Activated T-helper 1 cell treated with anti-CD3 and anti-CD28 coated beads, Interleukin-12 subunit alpha, Interleukin-12 subunit beta, Interleukin-2, Interleukin-4 antibody, amounts not matched to agents 30 ng/mL and 10 ng/mL and 1 ng/mL, durations not matched to agents 14 hours and 24 hours and 36 hours (primary cell): ENCODE measurements at regions not wholly inside any gene's neighbourhood (a gene's known extent, or its start where the extent isn't known, plus 50 kb on each side); places are given as distances from the start of the nearest gene placed in this dataset.

Experiments
- DNase-seq: peaks from one replicate; pipeline ENCODE4 v3.0.0; 2021; ENCODE audit warnings: low spot score
- H3K27ac Mint-ChIP-seq: one replicate; pipeline ENCODE4 v1.8.0; 2021; ENCODE audit warnings: mild to moderate bottlenecking, mixed read lengths
- H3K27me3 Mint-ChIP-seq: one replicate; pipeline ENCODE4 v1.8.0; 2022; ENCODE audit warnings: mild to moderate bottlenecking, moderate library complexity, mixed read lengths; ENCODE audit not compliant: insufficient read depth
- H3K36me3 Mint-ChIP-seq: one replicate; pipeline ENCODE4 v1.8.0; 2021; ENCODE audit warnings: low read depth, mixed read lengths
- H3K4me1 Mint-ChIP-seq: one replicate; pipeline ENCODE4 v1.8.0; 2021; ENCODE audit warnings: low read depth, mixed read lengths
- H3K4me3 Mint-ChIP-seq: one replicate; pipeline ENCODE4 v1.8.0; 2021; ENCODE audit warnings: mild to moderate bottlenecking, moderate library complexity, mixed read lengths
- H3K9me3 Mint-ChIP-seq: one replicate; pipeline ENCODE4 v1.8.0; 2021; ENCODE audit warnings: mixed read lengths
- intact Hi-C: fragments of 100-400 bp; cut with micrococcal nuclease; formaldehyde crosslinking; loops from one replicate; pipeline ENCODE4 v1.15.1; 2024

DNA sequence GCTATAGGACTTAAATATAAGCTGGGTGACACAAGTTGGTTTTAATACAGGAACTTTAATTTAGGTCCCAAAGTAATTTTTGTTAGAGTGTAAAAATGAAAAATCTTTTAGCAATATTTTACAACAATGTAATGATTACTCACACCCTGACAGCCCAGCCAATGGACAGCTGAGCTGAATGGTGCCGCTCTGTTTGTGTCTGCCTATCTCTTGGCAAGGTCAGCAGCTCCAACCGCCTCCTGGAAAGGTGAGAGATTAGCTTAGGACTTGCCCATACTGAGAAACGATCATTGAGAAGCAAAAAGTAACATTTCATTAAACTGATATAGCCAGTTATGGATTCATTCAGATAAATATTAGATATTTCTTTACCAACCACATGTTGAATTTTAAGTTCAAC, 463.6 kb upstream of the CD180 start:
- Mint-ChIP-seq H3K27me3 (no peaks in the 10 kb centered on the region), H3K4me3 (no peak overlapping the region), H3K36me3 (no peaks in the 10 kb centered on the region), H3K9me3 (peaks cover 4% of the 10 kb centered on the region), H3K27ac (no peak overlapping the region), H3K4me1 (no peaks in the 10 kb centered on the region)
- DNase-seq: no peak
- intact Hi-C loops: no loop called here

GRCh38 chr5:67659288-67659687, 462.7 kb upstream of the CD180 start:
- H3K4me1 Mint-ChIP-seq: no peaks in the 10 kb centered on the region
- intact Hi-C loops: no loop called here
- DNase-seq: no peak
- no peak overlapping the region for H3K27ac Mint-ChIP-seq
- H3K27me3 Mint-ChIP-seq: no peaks in the 10 kb centered on the region
- H3K36me3 Mint-ChIP-seq: no peaks in the 10 kb centered on the region
- no peak overlapping the region for H3K4me3 Mint-ChIP-seq
- H3K9me3 Mint-ChIP-seq: peaks cover 4% of the 10 kb centered on the region

DNA sequence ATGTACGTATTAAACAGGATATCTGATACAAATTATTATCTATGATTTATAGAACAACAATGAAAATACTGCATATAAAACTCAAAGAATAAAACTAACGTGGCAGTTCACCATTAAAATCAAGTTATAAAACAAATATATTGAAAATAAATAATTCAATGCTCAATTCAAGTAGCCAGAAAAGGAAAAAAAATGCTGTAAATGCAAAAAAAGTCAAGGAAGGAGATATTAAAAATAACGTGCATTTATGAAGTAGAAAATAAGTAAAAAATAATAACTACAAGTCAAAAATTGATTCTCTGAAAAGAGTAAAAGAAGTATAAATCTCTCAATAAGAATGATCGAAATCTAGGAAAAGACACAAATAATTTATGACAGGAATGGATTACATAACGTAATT, 460.5 kb upstream of the CD180 start:
- Mint-ChIP-seq H3K27ac (no peak overlapping the region), H3K4me3 (no peak overlapping the region), H3K27me3 (peaks cover 2% of the 10 kb centered on the region), H3K4me1 (no peaks in the 10 kb centered on the region), H3K36me3 (no peaks in the 10 kb centered on the region), H3K9me3 (no peaks in the 10 kb centered on the region)
- DNase-seq: no peak
- intact Hi-C loops: no loop called here

DNA sequence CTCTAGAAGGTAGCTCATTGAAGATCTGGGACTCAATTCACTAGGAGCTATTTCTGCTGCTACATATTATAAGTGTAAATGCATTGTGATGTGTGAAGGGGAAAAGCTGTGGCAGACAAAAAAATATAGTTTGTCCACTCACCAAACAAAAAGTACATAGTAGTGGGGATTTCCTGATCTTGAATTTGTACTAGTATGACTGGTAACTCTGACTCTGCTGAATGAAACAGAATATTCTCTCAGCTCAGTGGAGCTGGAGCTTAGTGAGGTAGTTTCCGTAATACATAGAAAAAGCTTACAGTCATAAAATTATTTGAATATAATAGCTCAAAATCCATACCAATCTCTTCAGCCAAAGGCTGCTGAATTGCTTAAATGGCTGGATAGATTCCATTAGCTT, 455.6 kb upstream of the CD180 start:
- H3K27me3 Mint-ChIP-seq: peaks cover 2% of the 10 kb centered on the region
- no peak for DNase-seq
- intact Hi-C loops: no loop called here
- no peak overlapping the region for H3K27ac Mint-ChIP-seq
- H3K4me1 Mint-ChIP-seq: no peaks in the 10 kb centered on the region
- H3K36me3 Mint-ChIP-seq: no peaks in the 10 kb centered on the region
- H3K4me3 Mint-ChIP-seq: no peak overlapping the region
- H3K9me3 Mint-ChIP-seq: no peaks in the 10 kb centered on the region

DNA sequence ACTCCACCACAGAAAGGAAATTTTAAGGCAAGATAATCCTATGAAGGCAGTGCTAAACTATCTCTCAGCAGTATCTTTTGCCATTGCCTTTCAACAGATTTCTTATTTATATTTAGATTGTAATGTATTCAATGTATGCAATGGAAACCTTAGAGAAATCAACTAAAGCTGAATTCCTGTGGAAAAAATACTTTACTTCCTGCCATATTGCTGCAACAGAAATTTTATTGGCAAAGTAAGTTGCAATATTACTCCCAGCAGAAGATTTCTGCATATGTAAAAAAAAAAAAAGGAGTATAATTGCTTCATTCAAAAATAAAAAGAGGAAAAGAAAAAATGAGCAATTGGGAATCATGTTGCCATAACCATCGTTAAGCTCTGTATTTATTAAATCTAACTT, 454.6 kb upstream of the CD180 start:
- H3K4me1 Mint-ChIP-seq: no peaks in the 10 kb centered on the region
- H3K4me3 Mint-ChIP-seq: no peak overlapping the region
- H3K36me3 Mint-ChIP-seq: no peaks in the 10 kb centered on the region
- no peak for DNase-seq
- no peak overlapping the region for H3K27ac Mint-ChIP-seq
- intact Hi-C loops: no loop called here
- H3K27me3 Mint-ChIP-seq: peaks cover 2% of the 10 kb centered on the region
- H3K9me3 Mint-ChIP-seq: no peaks in the 10 kb centered on the region

DNA sequence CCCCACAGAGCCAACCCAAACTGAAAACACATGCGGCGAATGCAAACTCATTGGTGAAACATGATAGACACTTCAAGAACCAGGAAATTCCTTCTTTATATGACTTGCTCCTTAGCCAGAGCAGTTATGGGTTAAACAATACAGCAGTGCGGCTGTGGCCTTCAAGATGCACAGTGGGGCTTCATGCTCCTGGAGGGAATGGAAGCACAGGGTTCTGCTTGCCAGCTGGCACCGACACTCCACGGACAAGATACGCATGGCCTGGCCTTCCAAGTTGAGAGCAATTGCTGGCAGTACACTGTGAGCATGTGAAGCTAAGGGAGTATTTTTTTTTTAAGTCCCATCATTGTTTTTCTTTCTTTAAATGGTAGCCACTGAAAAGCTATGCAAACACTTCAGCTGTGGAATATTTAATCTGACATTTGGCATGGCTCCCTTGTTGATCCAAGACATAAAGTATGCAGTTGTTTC, 451.6 kb upstream of the CD180 start:
- Mint-ChIP-seq H3K9me3 (peaks cover 3% of the 10 kb centered on the region), H3K4me3 (no peak overlapping the region), H3K36me3 (no peaks in the 10 kb centered on the region), H3K27ac (no peak overlapping the region), H3K27me3 (no peaks in the 10 kb centered on the region), H3K4me1 (no peaks in the 10 kb centered on the region)
- intact Hi-C loops: no loop called here
- DNase-seq: no peak

DNA sequence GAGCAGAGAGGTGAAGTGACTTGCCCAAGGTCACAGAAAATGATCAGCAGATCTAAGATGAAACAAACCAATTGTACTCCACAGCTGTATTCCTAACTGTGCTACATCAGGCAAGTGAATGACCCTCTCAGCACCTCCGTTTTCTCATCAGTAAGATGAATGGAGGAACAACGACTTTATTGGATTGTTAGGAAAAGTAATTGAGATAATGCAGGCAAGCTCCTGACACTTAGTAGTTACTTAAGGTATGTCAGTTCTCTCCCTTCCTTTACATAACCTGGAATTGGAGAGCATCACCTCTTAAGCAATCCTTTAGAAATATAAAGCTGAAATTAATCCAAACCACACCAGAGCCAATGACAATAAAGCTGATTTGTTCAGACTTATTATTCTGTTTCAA, 451.2 kb upstream of the CD180 start:
- no peaks in the 10 kb centered on the region for H3K27me3 Mint-ChIP-seq
- no peak overlapping the region for H3K27ac Mint-ChIP-seq
- H3K9me3 Mint-ChIP-seq: peaks cover 3% of the 10 kb centered on the region
- H3K4me1 Mint-ChIP-seq: no peaks in the 10 kb centered on the region
- DNase-seq: no peak
- no peaks in the 10 kb centered on the region for H3K36me3 Mint-ChIP-seq
- no peak overlapping the region for H3K4me3 Mint-ChIP-seq
- intact Hi-C loops: no loop called here

GRCh38 chr5:67644221-67644920, 447.8 kb upstream of the CD180 start:
- no peaks in the 10 kb centered on the region for H3K4me1 Mint-ChIP-seq
- no peaks in the 10 kb centered on the region for H3K36me3 Mint-ChIP-seq
- no peak overlapping the region for H3K4me3 Mint-ChIP-seq
- H3K27ac Mint-ChIP-seq: no peak overlapping the region
- peaks cover 3% of the 10 kb centered on the region for H3K9me3 Mint-ChIP-seq
- no peaks in the 10 kb centered on the region for H3K27me3 Mint-ChIP-seq
- no peak for DNase-seq
- intact Hi-C loops: no loop called here

GRCh38 chr5:67643536-67643935, 446.9 kb upstream of the CD180 start:
- H3K36me3 Mint-ChIP-seq: no peaks in the 10 kb centered on the region
- intact Hi-C loops: no loop called here
- H3K27ac Mint-ChIP-seq: no peak overlapping the region
- H3K4me3 Mint-ChIP-seq: no peak overlapping the region
- peaks cover 3% of the 10 kb centered on the region for H3K9me3 Mint-ChIP-seq
- no peak for DNase-seq
- H3K4me1 Mint-ChIP-seq: no peaks in the 10 kb centered on the region
- no peaks in the 10 kb centered on the region for H3K27me3 Mint-ChIP-seq

GRCh38 chr5:67639976-67640375, 443.4 kb upstream of the CD180 start:
- Mint-ChIP-seq H3K36me3 (no peaks in the 10 kb centered on the region), H3K9me3 (peaks cover 4% of the 10 kb centered on the region), H3K4me1 (no peaks in the 10 kb centered on the region), H3K27me3 (no peaks in the 10 kb centered on the region), H3K4me3 (no peak overlapping the region), H3K27ac (no peak overlapping the region)
- intact Hi-C loops: no loop called here
- no peak for DNase-seq

DNA sequence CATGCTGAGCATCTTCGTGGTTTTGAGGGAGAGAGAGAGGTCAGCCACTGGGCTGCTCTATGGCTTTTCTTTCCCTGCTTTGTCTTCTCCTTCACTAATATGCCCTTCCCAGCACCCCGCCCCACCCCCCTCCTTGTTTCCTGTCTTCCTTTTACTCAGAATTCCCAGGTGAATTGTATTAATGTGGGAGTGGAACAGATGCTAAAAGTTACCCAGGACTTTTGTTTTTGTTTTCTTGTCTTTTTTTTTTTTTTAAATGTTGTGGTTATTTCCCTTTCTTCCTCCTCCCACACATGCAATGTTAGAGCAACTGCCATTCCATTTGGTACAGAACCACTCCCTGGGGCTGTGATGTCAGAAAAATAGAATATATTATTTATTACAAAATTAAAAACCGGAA, 442.7 kb upstream of the CD180 start:
- Mint-ChIP-seq H3K4me3 (no peak overlapping the region), H3K9me3 (peaks cover 8% of the 10 kb centered on the region), H3K27ac (no peak overlapping the region), H3K27me3 (no peaks in the 10 kb centered on the region), H3K36me3 (no peaks in the 10 kb centered on the region), H3K4me1 (no peaks in the 10 kb centered on the region)
- intact Hi-C loops: no loop called here
- DNase-seq: no peak

GRCh38 chr5:67636850-67637524, 440.4 kb upstream of the CD180 start:
- DNase-seq: no peak
- peaks cover 12% of the 10 kb centered on the region for H3K9me3 Mint-ChIP-seq
- intact Hi-C loops: no loop called here
- H3K27me3 Mint-ChIP-seq: no peaks in the 10 kb centered on the region
- no peaks in the 10 kb centered on the region for H3K4me1 Mint-ChIP-seq
- no peak overlapping the region for H3K27ac Mint-ChIP-seq
- H3K36me3 Mint-ChIP-seq: no peaks in the 10 kb centered on the region
- H3K4me3 Mint-ChIP-seq: no peak overlapping the region

GRCh38 chr5:67636091-67636490, 439.5 kb upstream of the CD180 start:
- peaks cover 15% of the 10 kb centered on the region for H3K9me3 Mint-ChIP-seq
- no peaks in the 10 kb centered on the region for H3K4me1 Mint-ChIP-seq
- no peak for DNase-seq
- H3K4me3 Mint-ChIP-seq: no peak overlapping the region
- no peak overlapping the region for H3K27ac Mint-ChIP-seq
- intact Hi-C loops: no loop called here
- H3K27me3 Mint-ChIP-seq: no peaks in the 10 kb centered on the region
- no peaks in the 10 kb centered on the region for H3K36me3 Mint-ChIP-seq
